ENCODE measurements at regions not wholly inside any gene's neighbourhood (a gene's known extent, or its start where the extent isn't known, plus 50 kb on each side); places are given as distances from the start of the nearest gene placed in this dataset.

GRCh38 chr2:217650229-217650628, 352.6 kb downstream of the TNS1 start:
- TF ChIP-seq CTCF (IDR thresholded peaks at IDR 0.05; ENCODE audit: insufficient read depth, low read length, poor library complexity, severe bottlenecking) (no peak), EZH2phosphoT487 (conservative IDR thresholded peaks at IDR 0.05; ENCODE audit: low read length) (no peak)

Data from SU-DHL-6 (cell line).